ENCODE measurements at regions not wholly inside any gene's neighbourhood (a gene's known extent, or its start where the extent isn't known, plus 50 kb on each side); places are given as distances from the start of the nearest gene placed in this dataset.
A peak's percentile ranks its signal among the peaks of the same experiment; 100 is the strongest.

DNA sequence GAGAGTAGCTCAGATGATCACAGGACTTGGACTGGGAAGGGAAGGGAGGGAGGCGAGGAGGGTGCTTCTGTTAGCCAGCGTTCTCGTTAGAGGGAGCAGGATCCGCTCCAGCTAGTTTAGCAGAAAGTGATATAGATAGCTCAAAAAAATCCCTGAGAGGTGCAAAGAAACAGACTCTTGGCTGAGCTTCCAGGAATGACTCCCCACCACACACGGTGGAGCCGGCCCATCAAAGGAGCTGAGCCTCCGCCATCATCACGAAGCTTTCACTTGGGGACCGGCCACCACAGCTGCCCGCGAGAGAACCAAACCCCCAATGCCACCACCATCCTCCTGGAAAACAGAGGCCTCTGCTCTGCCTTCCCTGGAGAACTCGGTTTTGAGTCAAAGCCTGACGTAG lies 124.6 kb upstream of the BCL2L14 start:
- H3K9me3 Mint-ChIP-seq = no peaks in the 10 kb centered on the region
- H3K27me3 Mint-ChIP-seq (ENCODE audit: low read depth) = peaks cover 12% of the 10 kb centered on the region
- no peak for DNase-seq (ENCODE audit: low spot score)
- no peaks in the 10 kb centered on the region for H3K36me3 Mint-ChIP-seq (ENCODE audit: low read depth)
- H3K4me3 Mint-ChIP-seq = no peak overlapping the region
- H3K27ac Mint-ChIP-seq = no peak overlapping the region
- peaks cover 7% of the 10 kb centered on the region for H3K4me1 Mint-ChIP-seq (ENCODE audit: low read depth)

DNA sequence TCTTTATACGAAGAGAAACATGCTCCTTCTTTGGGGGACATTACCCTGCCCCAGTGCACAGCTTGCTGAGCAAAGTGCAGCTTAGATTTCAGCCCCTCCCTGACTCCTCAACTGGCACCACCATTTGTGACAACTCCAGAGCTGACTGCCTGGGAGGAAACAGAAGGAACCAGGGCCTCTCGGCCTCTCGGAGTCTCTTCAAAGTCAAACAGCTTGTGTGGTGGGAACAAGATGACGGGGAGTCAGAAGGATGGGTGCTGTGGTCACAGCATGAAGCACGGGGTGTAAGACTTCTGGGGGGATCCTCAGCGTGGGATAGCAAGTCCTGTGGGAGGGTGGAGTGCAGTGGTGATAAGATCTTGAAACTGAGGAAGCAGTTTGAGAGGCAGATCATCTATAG lies 123.5 kb upstream of the BCL2L14 start:
- H3K27me3 Mint-ChIP-seq (ENCODE audit: low read depth) = peaks cover 15% of the 10 kb centered on the region
- H3K4me1 Mint-ChIP-seq (ENCODE audit: low read depth) = peaks cover 7% of the 10 kb centered on the region
- H3K9me3 Mint-ChIP-seq = no peaks in the 10 kb centered on the region
- H3K4me3 Mint-ChIP-seq = no peak overlapping the region
- no peak for DNase-seq (ENCODE audit: low spot score)
- no peak overlapping the region for H3K27ac Mint-ChIP-seq
- no peaks in the 10 kb centered on the region for H3K36me3 Mint-ChIP-seq (ENCODE audit: low read depth)

DNA sequence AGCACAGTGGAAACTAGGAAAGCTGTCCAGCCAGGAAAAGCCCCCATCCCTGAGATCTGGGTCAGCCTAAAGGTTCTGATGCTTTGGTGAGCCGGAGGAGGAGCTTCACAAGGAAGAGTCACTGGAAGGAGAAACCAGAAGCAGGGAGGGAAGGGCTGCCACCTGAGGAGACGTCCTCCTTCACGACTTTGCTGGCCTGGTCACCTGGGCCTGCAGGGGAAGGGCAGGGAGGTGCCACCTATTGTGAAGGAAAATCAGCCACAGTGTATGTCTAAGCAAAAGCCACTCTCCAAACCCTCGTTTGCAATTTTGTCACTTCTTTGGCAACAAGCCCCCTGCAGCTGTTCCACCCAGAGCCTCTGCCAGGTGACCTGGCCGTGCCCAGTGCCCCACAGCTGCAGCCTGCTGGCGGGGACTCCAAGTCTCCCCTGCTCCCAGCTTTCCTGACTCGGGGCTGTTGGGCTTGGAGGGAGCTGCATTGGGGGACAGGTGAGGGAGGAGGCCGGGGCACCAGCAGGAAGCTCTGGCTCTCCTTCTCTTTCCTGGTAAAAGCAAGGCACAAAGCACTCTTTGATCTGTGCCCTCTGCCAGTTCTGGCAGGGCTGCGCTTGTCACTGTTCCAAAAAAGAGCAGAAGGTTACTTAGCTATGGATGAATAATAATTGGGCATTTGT lies 120.9 kb upstream of the BCL2L14 start:
- DNase-seq (ENCODE audit: low spot score) = no peak
- Mint-ChIP-seq H3K4me3 (no peak overlapping the region), H3K9me3 (no peaks in the 10 kb centered on the region), H3K27me3 (ENCODE audit: low read depth) (peaks cover 16% of the 10 kb centered on the region), H3K27ac (no peak overlapping the region), H3K36me3 (ENCODE audit: low read depth) (no peaks in the 10 kb centered on the region), H3K4me1 (ENCODE audit: low read depth) (peaks cover 22% of the 10 kb centered on the region)

DNA sequence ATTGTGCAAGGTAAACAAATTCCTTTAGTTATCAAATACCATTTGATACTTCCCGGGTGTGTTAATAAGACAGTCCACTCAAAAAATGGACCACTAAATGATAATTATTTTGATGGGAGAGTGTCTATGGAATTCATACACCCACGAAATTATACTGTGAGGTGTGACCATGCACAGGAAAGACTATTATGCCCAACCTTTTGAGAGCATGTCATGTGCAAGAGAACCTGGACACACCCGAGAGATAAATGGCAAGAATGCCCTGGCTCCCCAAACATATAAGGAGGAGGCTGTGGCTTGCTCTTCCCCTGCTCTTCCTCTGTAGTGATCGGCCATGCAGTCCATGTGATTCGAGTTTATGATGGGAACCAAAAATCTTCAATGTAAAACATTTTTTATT lies 119.5 kb upstream of the BCL2L14 start:
- DNase-seq (ENCODE audit: low spot score) = no peak
- H3K9me3 Mint-ChIP-seq = no peaks in the 10 kb centered on the region
- no peak overlapping the region for H3K4me3 Mint-ChIP-seq
- no peaks in the 10 kb centered on the region for H3K36me3 Mint-ChIP-seq (ENCODE audit: low read depth)
- peaks cover 24% of the 10 kb centered on the region for H3K27me3 Mint-ChIP-seq (ENCODE audit: low read depth)
- H3K4me1 Mint-ChIP-seq (ENCODE audit: low read depth) = peaks cover 27% of the 10 kb centered on the region
- no peak overlapping the region for H3K27ac Mint-ChIP-seq

DNA sequence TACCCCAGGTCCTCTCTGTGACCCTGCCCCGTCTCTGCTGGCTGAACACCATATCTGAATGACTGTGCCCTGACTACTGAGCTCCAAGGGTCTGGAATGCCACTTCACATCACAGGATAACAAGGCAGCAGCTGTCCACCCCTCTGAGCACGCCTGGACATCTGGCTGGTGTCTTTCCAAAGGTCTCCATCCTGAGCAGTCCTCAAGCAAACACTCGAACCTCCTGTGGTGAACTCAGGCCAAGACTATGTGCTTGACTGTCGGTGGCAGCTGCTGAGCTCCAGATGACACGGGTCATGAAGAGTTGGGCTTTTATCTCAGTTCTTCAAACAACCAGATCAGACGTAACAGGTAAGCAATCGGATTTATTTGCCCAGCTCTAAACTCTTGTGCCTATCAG lies 117.2 kb upstream of the BCL2L14 start:
- H3K4me3 Mint-ChIP-seq = no peak overlapping the region

DNA sequence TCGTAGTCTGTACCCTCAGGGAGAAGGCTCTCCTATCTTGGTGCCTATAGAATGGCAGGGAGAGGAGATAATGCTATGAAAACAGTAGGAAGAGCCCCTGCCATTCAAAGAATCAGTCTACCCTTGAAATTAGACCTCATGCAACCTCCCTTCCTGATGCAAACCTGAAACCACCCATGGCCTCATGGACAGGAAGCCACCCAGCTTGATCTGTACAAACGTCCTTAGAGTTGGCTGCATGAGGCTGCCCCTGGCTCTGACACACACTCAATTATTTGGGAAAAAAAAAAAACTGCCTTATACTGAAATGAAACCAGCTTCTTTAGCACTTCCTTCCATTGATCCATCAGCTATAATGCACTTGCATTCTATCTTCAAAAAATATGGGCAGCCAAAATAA lies 116.6 kb upstream of the BCL2L14 start:
- Mint-ChIP-seq H3K27ac (peak overlapping the region; percentile 61), H3K4me3 (peak overlapping the region; percentile 38)

More for the DNA sequence above, 117.2 kb upstream of the BCL2L14 start:
- no peaks in the 10 kb centered on the region for H3K36me3 Mint-ChIP-seq (ENCODE audit: low read depth)
- no peaks in the 10 kb centered on the region for H3K9me3 Mint-ChIP-seq
- DNase-seq (ENCODE audit: low spot score) = no peak
- H3K4me1 Mint-ChIP-seq (ENCODE audit: low read depth) = peaks cover 34% of the 10 kb centered on the region
- H3K27me3 Mint-ChIP-seq (ENCODE audit: low read depth) = peaks cover 29% of the 10 kb centered on the region
- no peak overlapping the region for H3K27ac Mint-ChIP-seq

DNA sequence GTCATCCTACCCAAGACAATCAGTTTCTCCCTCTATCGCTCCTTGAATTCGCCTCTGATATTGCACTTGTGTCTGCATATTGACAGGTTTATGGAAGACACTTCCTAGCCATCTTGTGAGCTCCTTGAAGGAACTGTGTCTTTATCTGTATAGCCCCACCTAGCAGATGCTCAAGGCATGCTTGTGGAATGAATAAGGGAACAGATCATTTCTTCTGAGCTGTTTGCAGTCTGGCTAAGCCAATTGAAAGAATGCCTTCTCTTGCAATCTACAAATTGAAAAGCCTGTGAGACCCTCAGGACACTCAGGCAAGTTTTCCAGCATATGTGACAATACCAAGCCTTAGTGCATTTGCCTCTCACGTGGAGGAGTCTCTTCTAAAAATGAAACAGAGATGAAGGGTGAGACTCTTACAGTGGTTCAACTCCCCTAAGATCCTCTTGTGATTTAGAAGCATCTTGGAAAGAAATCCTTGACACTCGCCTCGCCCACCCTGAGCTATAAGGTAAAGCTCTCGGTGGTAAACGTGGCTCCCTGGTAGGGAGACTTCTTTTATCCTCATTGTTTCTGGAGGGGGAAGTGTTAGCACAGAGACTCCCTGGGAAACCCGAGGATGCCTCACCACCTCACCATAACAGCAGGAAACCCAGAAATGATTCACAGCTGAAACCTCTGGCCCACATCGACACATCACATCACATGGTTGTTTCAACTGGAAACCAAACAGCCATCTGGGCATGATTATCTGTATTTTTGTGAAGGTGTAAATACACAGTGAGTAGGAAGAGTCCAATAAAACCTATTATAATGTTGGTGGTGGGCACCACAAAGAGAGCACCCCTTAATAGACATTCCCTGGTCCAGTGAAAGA lies 112.3 kb upstream of the BCL2L14 start:
- peak; percentile 78 for DNase-seq (ENCODE audit: low spot score)
- H3K27ac Mint-ChIP-seq = peak overlapping the region; percentile 62
- H3K9me3 Mint-ChIP-seq = peaks cover 3% of the 10 kb centered on the region
- H3K36me3 Mint-ChIP-seq (ENCODE audit: low read depth) = no peaks in the 10 kb centered on the region
- peaks cover 17% of the 10 kb centered on the region for H3K27me3 Mint-ChIP-seq (ENCODE audit: low read depth)
- H3K4me3 Mint-ChIP-seq = peak overlapping the region; percentile 41
- peaks cover 50% of the 10 kb centered on the region for H3K4me1 Mint-ChIP-seq (ENCODE audit: low read depth)

More for the DNA sequence above, 116.6 kb upstream of the BCL2L14 start:
- Mint-ChIP-seq H3K4me1 (ENCODE audit: low read depth) (peaks cover 41% of the 10 kb centered on the region), H3K9me3 (no peaks in the 10 kb centered on the region), H3K36me3 (ENCODE audit: low read depth) (no peaks in the 10 kb centered on the region), H3K27me3 (ENCODE audit: low read depth) (peaks cover 26% of the 10 kb centered on the region)
- no peak for DNase-seq (ENCODE audit: low spot score)

DNA sequence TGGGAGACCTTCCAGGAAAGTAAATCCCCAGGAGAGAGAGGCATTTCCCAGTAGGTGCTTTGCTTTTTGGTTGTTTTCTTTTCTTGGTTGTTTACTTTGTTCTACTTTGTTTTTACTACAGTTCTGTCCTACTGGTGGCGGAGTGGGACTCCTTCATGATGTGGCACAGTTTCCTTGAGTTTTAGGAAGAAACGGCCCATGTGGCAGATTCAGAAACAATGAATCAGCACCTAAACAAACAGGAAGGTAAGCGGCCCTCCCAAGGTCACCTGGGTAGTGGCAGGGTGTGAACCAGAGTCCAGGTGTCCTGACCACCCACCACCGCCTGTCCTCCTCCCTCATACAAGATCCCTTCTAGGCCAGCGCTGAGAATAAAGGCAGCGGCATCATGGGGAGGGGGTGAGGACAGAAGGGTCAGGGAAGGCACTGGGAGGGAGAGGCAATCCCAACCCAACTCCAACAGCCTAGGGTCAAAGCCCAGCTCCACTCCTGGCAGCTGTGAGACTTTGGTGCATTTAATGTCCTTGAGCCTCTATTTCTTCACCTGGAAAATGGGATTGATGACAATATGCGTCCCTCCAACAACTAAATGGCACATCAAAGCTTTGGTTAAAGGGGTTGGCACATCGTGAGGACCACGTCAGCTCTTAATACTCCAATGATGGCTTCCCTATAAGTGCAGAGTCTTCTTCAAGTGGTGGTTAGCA lies 111.5 kb upstream of the BCL2L14 start:
- peak overlapping the region; percentile 62 for H3K27ac Mint-ChIP-seq
- peaks cover 17% of the 10 kb centered on the region for H3K27me3 Mint-ChIP-seq (ENCODE audit: low read depth)
- peak overlapping the region; percentile 41 for H3K4me3 Mint-ChIP-seq
- H3K36me3 Mint-ChIP-seq (ENCODE audit: low read depth) = no peaks in the 10 kb centered on the region
- H3K9me3 Mint-ChIP-seq = peaks cover 5% of the 10 kb centered on the region
- peaks cover 42% of the 10 kb centered on the region for H3K4me1 Mint-ChIP-seq (ENCODE audit: low read depth)
- DNase-seq (ENCODE audit: low spot score) = no peak

DNA sequence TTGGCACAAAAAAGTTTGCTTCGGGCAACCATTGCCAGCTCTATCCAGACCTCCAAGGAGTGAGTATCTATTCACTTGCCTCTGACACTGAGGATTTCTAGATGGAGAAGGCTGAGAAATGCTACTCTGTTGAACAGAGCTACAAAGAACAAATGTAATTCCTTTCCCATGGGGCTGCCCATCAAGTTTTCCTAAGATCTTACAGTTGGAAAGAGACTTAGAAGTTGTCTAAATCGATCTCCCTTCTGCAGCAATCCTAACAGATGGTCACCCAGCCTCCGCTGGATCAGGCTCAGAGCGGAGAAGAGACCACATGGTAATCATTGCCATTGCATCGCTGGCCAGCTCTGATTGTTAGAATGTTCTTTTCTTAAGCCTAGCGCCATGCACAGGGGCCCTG lies 110.1 kb upstream of the BCL2L14 start:
- H3K9me3 Mint-ChIP-seq = peaks cover 5% of the 10 kb centered on the region
- no peaks in the 10 kb centered on the region for H3K36me3 Mint-ChIP-seq (ENCODE audit: low read depth)
- H3K4me3 Mint-ChIP-seq = no peak overlapping the region
- H3K27ac Mint-ChIP-seq = no peak overlapping the region
- no peak for DNase-seq (ENCODE audit: low spot score)
- H3K4me1 Mint-ChIP-seq (ENCODE audit: low read depth) = peaks cover 33% of the 10 kb centered on the region
- H3K27me3 Mint-ChIP-seq (ENCODE audit: low read depth) = peaks cover 10% of the 10 kb centered on the region

DNA sequence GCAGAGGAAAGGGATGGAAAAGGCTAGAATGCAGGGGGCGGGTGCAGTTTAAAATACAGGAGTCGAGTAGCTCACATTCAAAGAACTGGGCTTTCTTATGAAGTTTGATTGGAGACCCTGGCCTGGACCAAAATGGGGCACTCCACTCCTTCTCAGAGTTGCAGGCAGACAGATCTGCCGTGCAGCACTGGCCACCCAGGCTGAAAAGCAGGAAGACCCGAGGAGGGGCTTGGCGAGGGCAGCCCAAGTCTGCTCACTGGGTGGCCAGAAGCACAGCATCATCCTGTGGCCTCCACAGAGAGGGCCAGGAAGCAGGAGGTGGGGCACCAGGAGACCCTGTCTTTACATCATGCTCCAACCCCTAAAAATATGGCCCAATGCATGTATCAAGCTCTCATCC lies 109.1 kb upstream of the BCL2L14 start:
- DNase-seq (ENCODE audit: low spot score) = no peak
- Mint-ChIP-seq H3K27me3 (ENCODE audit: low read depth) (peaks cover 4% of the 10 kb centered on the region), H3K9me3 (peaks cover 5% of the 10 kb centered on the region), H3K36me3 (ENCODE audit: low read depth) (no peaks in the 10 kb centered on the region), H3K4me1 (ENCODE audit: low read depth) (peaks cover 29% of the 10 kb centered on the region), H3K27ac (no peak overlapping the region), H3K4me3 (no peak overlapping the region)

DNA sequence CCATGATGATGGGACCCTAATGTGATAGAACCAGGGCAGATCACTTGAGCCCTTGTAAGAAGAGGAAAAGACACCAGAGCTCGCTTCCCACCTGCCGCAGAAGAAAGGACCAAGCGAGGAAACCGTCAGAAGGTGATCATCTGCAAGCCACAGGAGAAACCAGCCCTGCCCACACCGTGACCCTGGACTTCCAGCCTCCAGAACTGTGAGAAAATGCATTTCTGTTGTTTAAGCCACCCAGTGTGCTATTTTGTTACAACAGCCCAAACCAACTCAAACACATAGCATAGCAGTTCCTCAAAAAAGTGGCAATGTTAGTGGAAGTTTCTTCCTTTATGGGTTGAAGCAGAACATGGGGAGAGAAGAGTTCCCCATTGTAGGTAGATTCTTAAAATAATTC lies 107.9 kb upstream of the BCL2L14 start:
- peaks cover 5% of the 10 kb centered on the region for H3K9me3 Mint-ChIP-seq
- no peak overlapping the region for H3K4me3 Mint-ChIP-seq
- peaks cover 3% of the 10 kb centered on the region for H3K27me3 Mint-ChIP-seq (ENCODE audit: low read depth)
- H3K36me3 Mint-ChIP-seq (ENCODE audit: low read depth) = no peaks in the 10 kb centered on the region
- H3K4me1 Mint-ChIP-seq (ENCODE audit: low read depth) = peaks cover 33% of the 10 kb centered on the region
- no peak overlapping the region for H3K27ac Mint-ChIP-seq
- DNase-seq (ENCODE audit: low spot score) = no peak

DNA sequence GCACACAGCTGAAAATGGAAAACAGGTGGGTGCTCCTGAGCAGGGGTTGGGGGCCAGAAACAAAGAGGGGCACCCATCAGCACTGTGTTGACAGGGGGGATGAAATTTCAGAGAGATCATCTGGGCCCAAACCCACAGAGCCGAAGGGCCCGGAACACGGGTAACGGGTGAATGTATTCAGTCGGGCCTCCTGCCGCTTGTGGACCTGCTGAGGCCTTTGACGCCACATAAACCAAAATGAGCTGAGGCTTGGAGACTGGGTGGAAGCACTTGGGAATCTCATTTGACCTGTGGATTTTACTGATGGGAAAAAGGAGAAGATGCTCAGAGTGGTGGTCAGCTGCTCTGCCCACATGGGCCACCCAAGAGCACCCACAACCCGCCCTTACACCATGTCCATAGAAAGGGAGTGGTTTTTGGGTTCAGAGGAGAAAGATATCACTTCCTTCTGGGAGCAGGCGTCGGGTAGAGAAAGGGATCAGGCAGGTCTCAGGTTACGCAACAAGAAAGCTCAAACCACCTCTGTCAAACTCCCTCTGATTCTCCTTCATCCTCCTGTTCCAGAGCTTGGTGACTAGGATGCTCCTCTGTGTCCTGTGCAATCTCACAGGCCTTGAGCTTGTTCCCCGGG lies 106.8 kb upstream of the BCL2L14 start:
- Mint-ChIP-seq H3K4me1 (ENCODE audit: low read depth) (peaks cover 24% of the 10 kb centered on the region), H3K36me3 (ENCODE audit: low read depth) (no peaks in the 10 kb centered on the region), H3K4me3 (no peak overlapping the region), H3K9me3 (peaks cover 5% of the 10 kb centered on the region), H3K27me3 (ENCODE audit: low read depth) (no peaks in the 10 kb centered on the region), H3K27ac (no peak overlapping the region)
- DNase-seq (ENCODE audit: low spot score) = no peak

DNA sequence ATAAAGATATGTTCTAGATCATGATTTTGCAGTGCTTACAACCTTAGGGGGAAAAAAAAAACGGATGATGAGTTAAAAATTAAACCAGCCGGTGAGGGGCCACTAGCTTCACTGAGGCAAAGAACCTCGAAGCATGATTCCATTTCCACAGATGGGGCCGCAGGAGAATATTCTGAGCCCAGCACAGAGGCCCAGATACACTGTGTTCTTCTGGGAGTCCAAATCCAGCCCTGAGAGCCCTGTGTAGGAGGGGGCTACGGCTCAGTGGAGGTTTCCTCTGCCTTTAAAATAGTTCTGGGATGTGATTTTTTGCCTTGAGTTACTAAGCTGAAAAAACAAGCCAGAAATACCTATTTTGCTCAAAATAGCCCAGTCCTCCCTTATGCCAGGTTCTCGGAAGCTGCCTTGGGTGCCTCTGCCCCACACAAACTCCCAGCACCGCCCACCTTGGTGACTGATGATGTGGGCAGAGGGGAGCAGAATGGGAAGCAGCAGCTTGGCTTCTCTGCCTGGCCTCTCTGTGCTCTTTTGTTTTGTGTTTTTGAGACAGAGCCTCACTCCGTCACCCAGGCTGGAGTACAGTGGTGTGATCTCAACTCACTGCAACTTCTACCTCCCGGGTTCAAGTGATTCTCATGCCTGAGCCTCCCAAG lies 105.4 kb upstream of the BCL2L14 start:
- no peak overlapping the region for H3K27ac Mint-ChIP-seq
- H3K27me3 Mint-ChIP-seq (ENCODE audit: low read depth) = peaks cover 3% of the 10 kb centered on the region
- H3K36me3 Mint-ChIP-seq (ENCODE audit: low read depth) = no peaks in the 10 kb centered on the region
- no peak for DNase-seq (ENCODE audit: low spot score)
- H3K4me1 Mint-ChIP-seq (ENCODE audit: low read depth) = peaks cover 15% of the 10 kb centered on the region
- peaks cover 5% of the 10 kb centered on the region for H3K9me3 Mint-ChIP-seq
- H3K4me3 Mint-ChIP-seq = no peak overlapping the region

Data from T-helper 2 cell treated with Interferon-gamma antibody and Interleukin-4, amounts not matched to agents 5 μg/mL and 100 μg/mL, for 36 hours (primary cell).